ENCODE measurements at regions not wholly inside any gene's neighbourhood (a gene's known extent, or its start where the extent isn't known, plus 50 kb on each side); places are given as distances from the start of the nearest gene placed in this dataset.
"Not testable (repeated sequence)": the region's sequence is repeated elsewhere in the genome, so short reads cannot be mapped to it uniquely, and the experiment has no call there.

- not testable (repeated sequence) for TF ChIP-seq CTCF (IDR thresholded peaks at IDR 0.05); POLR2AphosphoS5 (IDR thresholded peaks at IDR 0.05); EP300 (IDR thresholded peaks at IDR 0.05; ENCODE audit: low read depth); POLR2A (IDR thresholded peaks at IDR 0.05)
Observed at GRCh38 chrY:12331917-12332316, 369.1 kb upstream of the USP9Y start.

Measured in transverse colon (tissue), 4 donors.